ENCODE measurements at regions not wholly inside any gene's neighbourhood (a gene's known extent, or its start where the extent isn't known, plus 50 kb on each side); places are given as distances from the start of the nearest gene placed in this dataset.

- TF ChIP-seq CTCF (conservative IDR thresholded peaks at IDR 0.05 in 1 of 2, IDR thresholded peaks at IDR 0.05 in 1 of 2; ENCODE audit: low read depth in 1 of 2, low read length in 2 of 2) (no peak), EZH2 (IDR thresholded peaks at IDR 0.05; ENCODE audit: low read length, missing control alignments) (no peak)
Observed at GRCh38 chr12:75656210-75656609, 144.8 kb upstream of the KRR1 start.
